ENCODE measurements at regions not wholly inside any gene's neighbourhood (a gene's known extent, or its start where the extent isn't known, plus 50 kb on each side); places are given as distances from the start of the nearest gene placed in this dataset.

DNA sequence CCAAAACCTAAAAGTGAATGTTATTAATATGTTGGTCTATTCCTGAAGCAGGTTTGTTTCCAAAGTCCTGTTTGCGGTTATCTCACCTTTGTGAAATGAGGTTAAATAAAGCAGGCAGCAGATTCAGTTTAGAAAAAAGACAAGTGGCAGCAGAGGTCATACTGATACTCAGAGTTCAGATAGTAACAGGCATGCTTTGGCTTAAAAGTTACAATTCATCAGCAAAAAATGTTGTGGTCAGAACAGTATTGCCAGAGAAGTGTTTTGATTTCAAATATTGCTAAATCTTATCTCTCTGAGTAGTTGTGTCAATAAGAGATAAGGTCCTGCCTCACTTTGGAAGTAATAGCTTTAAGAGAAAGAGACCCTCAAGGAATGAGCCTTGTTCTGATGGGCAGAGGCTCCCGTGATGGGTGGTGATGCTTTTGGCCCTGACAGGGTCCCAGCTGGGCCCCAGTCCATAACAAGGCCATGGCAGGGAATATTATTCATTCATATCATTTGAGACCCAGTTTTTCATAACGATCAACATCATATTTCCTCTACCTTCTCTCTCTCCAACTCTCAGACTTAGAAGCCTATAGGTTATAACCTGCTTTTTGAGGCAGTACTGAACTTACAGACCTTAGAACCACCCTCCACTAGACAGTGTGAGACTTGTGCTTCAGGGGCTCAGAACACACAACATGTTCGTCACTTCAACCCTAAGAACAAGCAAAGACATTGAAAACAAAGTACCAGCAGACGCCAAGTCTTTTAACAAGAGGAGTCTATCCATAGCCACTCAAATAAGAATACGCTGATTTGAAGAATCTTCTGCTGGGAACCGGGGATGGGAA, 58.5 kb upstream of the AHR start:
- no peak for DNase-seq

DNA sequence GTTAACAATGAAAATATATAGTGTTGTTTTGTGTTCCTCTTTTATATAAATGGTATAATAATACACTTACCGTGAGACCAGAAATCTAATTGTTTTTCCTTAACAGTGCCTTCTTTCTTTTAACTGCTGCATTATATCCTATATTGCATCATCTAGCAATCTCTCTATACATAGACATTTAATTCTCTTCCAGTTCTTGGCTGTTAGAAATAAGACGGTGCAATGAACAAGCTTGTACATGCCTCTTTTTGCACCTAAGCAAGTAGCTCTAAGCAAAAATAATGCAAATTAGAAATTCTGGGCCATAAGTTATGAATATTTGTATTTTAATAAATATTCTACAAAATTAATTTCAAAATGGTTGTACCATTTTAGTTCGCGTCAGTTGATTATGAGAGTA, 55.9 kb upstream of the AHR start:
- no peak for DNase-seq

DNA sequence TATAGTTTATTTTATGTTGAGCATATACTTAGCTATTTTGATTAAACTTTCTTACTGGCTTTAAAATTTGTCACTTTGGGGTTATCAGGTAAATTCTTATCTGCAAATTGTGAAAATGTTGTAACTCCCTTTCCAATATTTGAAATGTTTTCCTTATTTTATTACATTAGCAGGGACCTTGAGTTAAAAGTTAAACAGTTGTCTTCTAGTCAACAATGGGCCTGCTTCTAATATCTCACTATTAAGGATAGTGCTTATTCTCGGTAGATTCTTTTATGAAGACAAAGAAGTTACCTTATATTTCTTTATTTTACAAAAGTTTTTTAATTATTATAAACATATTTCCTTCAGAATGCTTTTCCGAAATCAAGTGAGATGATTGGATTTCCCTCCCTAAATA, 53.7 kb upstream of the AHR start:
- no peak for DNase-seq

DNA sequence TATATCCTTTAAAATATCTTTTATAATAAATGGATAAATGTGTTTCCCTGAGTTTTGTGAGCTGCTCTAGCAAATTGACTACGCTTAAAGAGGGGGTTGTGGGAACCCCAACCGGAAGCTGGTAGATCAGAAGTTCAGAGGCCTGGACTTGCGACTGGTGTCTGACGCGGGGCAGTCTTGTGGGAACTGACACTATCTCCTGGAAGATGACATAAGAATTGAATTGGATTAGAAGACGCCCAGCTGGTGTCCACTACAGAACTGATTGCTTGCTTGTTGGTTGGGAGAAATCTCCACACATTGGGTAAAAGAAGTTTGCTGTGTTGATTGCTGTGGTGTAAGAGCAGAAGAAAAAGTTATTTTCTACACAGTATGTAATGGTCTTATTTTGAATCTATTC, 51.1 kb upstream of the AHR start:
- no peak for DNase-seq

DNA sequence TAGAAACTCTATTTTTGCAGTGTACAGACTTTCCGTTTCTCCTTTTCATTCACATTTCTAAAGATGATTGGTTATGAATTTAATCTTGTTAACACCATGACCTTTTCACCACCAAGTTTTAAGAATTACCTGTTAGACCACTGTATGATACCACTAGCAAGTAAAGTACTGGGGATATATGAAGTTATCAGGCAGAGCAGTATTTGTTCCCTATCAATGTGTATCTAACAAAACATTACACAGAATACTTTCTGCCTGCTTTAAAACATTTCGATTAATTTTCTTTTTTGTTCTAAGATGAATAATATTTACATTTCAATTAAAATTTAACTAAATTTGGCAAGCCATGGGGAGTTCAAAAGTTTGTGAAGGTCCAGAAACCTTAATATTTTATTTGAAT, 49.9 kb upstream of the AHR start:
- DNase-seq: no peak

All from NCI-H1092 treated with DMSO at 0.1 percent for 48 hours (cell line).